GM12892 (cell line): ENCODE measurements at regions not wholly inside any gene's neighbourhood (a gene's known extent, or its start where the extent isn't known, plus 50 kb on each side); places are given as distances from the start of the nearest gene placed in this dataset.

Experiments
- POLR2A ChIP-seq: IDR thresholded peaks from 2 replicates; pipeline ENCODE4 v1.6.1; 2011; ENCODE audit warnings: low read depth, low read length, control low read depth
- POLR2AphosphoS5 ChIP-seq: IDR thresholded peaks from 2 replicates; pipeline ENCODE4 v1.6.1; 2011; ENCODE audit warnings: low read depth, low read length, control low read depth
- TAF1 ChIP-seq: IDR thresholded peaks from 2 replicates; pipeline ENCODE4 v1.6.1; 2011; ENCODE audit warnings: low read depth, mild to moderate bottlenecking, control low read depth, low read length, borderline replicate concordance

- TF ChIP-seq POLR2A (no peak), POLR2AphosphoS5 (no peak), TAF1 (no peak)
These were observed 92.0 kb upstream of the GPR26 start for GRCh38 chr10:123574109-123574698.
